A204.1 (cell line): ENCODE measurements at regions not wholly inside any gene's neighbourhood (a gene's known extent, or its start where the extent isn't known, plus 50 kb on each side); places are given as distances from the start of the nearest gene placed in this dataset.
"Not testable (repeated sequence)": the region's sequence is repeated elsewhere in the genome, so short reads cannot be mapped to it uniquely, and the experiment has no call there.

ENCODE experiments used
- FAIRE-seq: peaks from 2 replicates; lab custom pipeline; 2012; peaks lifted over from hg19 to GRCh38; lab: Jason Lieb, UNC

- FAIRE-seq, result no peak
These were observed 177.2 kb upstream of the RAB6C start for GRCh38 chr2:129802290-129802689.

GRCh38 chr2:129803032-129803431, 176.4 kb upstream of the RAB6C start:
- no peak for FAIRE-seq

- no peak for FAIRE-seq
These were observed 175.6 kb upstream of the RAB6C start for GRCh38 chr2:129803871-129804270.

- FAIRE-seq, result no peak
These were observed 173.6 kb upstream of the RAB6C start for GRCh38 chr2:129805899-129806298.

- FAIRE-seq, result no peak
These were observed 173.1 kb upstream of the RAB6C start for GRCh38 chr2:129806317-129806716.

GRCh38 chr2:129806990-129807389, 172.5 kb upstream of the RAB6C start:
- no peak for FAIRE-seq

GRCh38 chr2:129807642-129808338, 171.7 kb upstream of the RAB6C start:
- not testable (repeated sequence) for FAIRE-seq

GRCh38 chr2:129810521-129810920, 168.9 kb upstream of the RAB6C start:
- FAIRE-seq, result no peak

- no peak for FAIRE-seq
These were observed 167.4 kb upstream of the RAB6C start for GRCh38 chr2:129812071-129812470.

GRCh38 chr2:129812654-129813053, 166.8 kb upstream of the RAB6C start:
- no peak for FAIRE-seq

GRCh38 chr2:129813404-129813803, 166.1 kb upstream of the RAB6C start:
- no peak for FAIRE-seq

GRCh38 chr2:129816813-129817574, 162.5 kb upstream of the RAB6C start:
- no peak for FAIRE-seq

- no peak for FAIRE-seq
These were observed 159.6 kb upstream of the RAB6C start for GRCh38 chr2:129819855-129820254.

- FAIRE-seq, result no peak
These were observed 158.6 kb upstream of the RAB6C start for GRCh38 chr2:129820908-129821307.

- no peak for FAIRE-seq
These were observed 158.0 kb upstream of the RAB6C start for GRCh38 chr2:129821445-129821844.

- FAIRE-seq, result no peak
These were observed 156.4 kb upstream of the RAB6C start for GRCh38 chr2:129823044-129823443.

- FAIRE-seq, result no peak
These were observed 152.0 kb upstream of the RAB6C start for GRCh38 chr2:129827311-129828090.

GRCh38 chr2:129828792-129829191, 150.7 kb upstream of the RAB6C start:
- no peak for FAIRE-seq

GRCh38 chr2:129829588-129829987, 149.9 kb upstream of the RAB6C start:
- no peak for FAIRE-seq

- FAIRE-seq, result no peak
These were observed 148.4 kb upstream of the RAB6C start for GRCh38 chr2:129831018-129831417.

GRCh38 chr2:129833465-129833864, 146.0 kb upstream of the RAB6C start:
- not testable (repeated sequence) for FAIRE-seq

- no peak for FAIRE-seq
These were observed 132.4 kb upstream of the RAB6C start for GRCh38 chr2:129847043-129847442.

GRCh38 chr2:129849559-129850160, 129.8 kb upstream of the RAB6C start:
- peak; percentile 98 for FAIRE-seq
